ENCODE measurements at regions not wholly inside any gene's neighbourhood (a gene's known extent, or its start where the extent isn't known, plus 50 kb on each side); places are given as distances from the start of the nearest gene placed in this dataset.

GRCh38 chr6:168371981-168372711 is 52.6 kb upstream of the DACT2 start:
- Histone ChIP-seq H3K36me3 (ENCODE audit: insufficient read depth, low read length) (no peaks in the 10 kb centered on the region), H3K27me3 (ENCODE audit: insufficient read depth, low read length) (no peaks in the 10 kb centered on the region), H3K4me2 (ENCODE audit: insufficient read depth, low read length) (no peak overlapping the region), H2AFZ (ENCODE audit: low read length) (no peak overlapping the region), H3K4me3 (ENCODE audit: insufficient read depth, low read length) (no peak overlapping the region), H3K27ac (ENCODE audit: low read depth, low read length) (no peak overlapping the region), H3K4me1 (ENCODE audit: insufficient read depth, low read length) (no peaks in the 10 kb centered on the region), H4K20me1 (ENCODE audit: insufficient read depth, low read length) (no peaks in the 10 kb centered on the region), H3K9me3 (ENCODE audit: low read depth, low read length) (no peaks in the 10 kb centered on the region), H3K79me2 (ENCODE audit: insufficient read depth, low read length) (no peaks in the 10 kb centered on the region)
- DNase-seq (ENCODE audit: insufficient read length, low spot score, missing footprints): peak; percentile 59
- no peak for TF ChIP-seq CTCF (IDR thresholded peaks at IDR 0.05; ENCODE audit: extremely low read depth, low read depth, low read length)

GRCh38 chr6:168372889-168373288 is 53.3 kb upstream of the DACT2 start:
- no peaks in the 10 kb centered on the region for H3K9me3 ChIP-seq (ENCODE audit: low read depth, low read length)
- no peak overlapping the region for H2AFZ ChIP-seq (ENCODE audit: low read length)
- no peaks in the 10 kb centered on the region for H4K20me1 ChIP-seq (ENCODE audit: insufficient read depth, low read length)
- H3K79me2 ChIP-seq (ENCODE audit: insufficient read depth, low read length): no peaks in the 10 kb centered on the region
- no peak for TF ChIP-seq CTCF (IDR thresholded peaks at IDR 0.05; ENCODE audit: extremely low read depth, low read depth, low read length)
- H3K36me3 ChIP-seq (ENCODE audit: insufficient read depth, low read length): no peaks in the 10 kb centered on the region
- no peak overlapping the region for H3K27ac ChIP-seq (ENCODE audit: low read depth, low read length)
- peak; percentile 48 for DNase-seq (ENCODE audit: insufficient read length, low spot score, missing footprints)
- H3K4me3 ChIP-seq (ENCODE audit: insufficient read depth, low read length): no peak overlapping the region
- H3K4me1 ChIP-seq (ENCODE audit: insufficient read depth, low read length): no peaks in the 10 kb centered on the region
- no peak overlapping the region for H3K4me2 ChIP-seq (ENCODE audit: insufficient read depth, low read length)
- no peaks in the 10 kb centered on the region for H3K27me3 ChIP-seq (ENCODE audit: insufficient read depth, low read length)

- Histone ChIP-seq H3K4me2 (ENCODE audit: insufficient read depth, low read length) (no peak overlapping the region), H3K79me2 (ENCODE audit: insufficient read depth, low read length) (no peaks in the 10 kb centered on the region), H3K27me3 (ENCODE audit: insufficient read depth, low read length) (no peaks in the 10 kb centered on the region), H3K36me3 (ENCODE audit: insufficient read depth, low read length) (no peaks in the 10 kb centered on the region), H3K4me1 (ENCODE audit: insufficient read depth, low read length) (no peaks in the 10 kb centered on the region), H2AFZ (ENCODE audit: low read length) (no peak overlapping the region), H3K9me3 (ENCODE audit: low read depth, low read length) (no peaks in the 10 kb centered on the region), H3K27ac (ENCODE audit: low read depth, low read length) (no peak overlapping the region), H3K4me3 (ENCODE audit: insufficient read depth, low read length) (no peak overlapping the region), H4K20me1 (ENCODE audit: insufficient read depth, low read length) (no peaks in the 10 kb centered on the region)
- DNase-seq (ENCODE audit: insufficient read length, low spot score, missing footprints): peak; percentile 68
- TF ChIP-seq CTCF (IDR thresholded peaks at IDR 0.05; ENCODE audit: extremely low read depth, low read depth, low read length): no peak
These were observed 53.8 kb upstream of the DACT2 start for GRCh38 chr6:168373389-168373788.

- H3K27me3 ChIP-seq (ENCODE audit: insufficient read depth, low read length): no peaks in the 10 kb centered on the region
- H4K20me1 ChIP-seq (ENCODE audit: insufficient read depth, low read length): no peaks in the 10 kb centered on the region
- no peaks in the 10 kb centered on the region for H3K36me3 ChIP-seq (ENCODE audit: insufficient read depth, low read length)
- H2AFZ ChIP-seq (ENCODE audit: low read length): no peak overlapping the region
- H3K9me3 ChIP-seq (ENCODE audit: low read depth, low read length): no peaks in the 10 kb centered on the region
- TF ChIP-seq CTCF (IDR thresholded peaks at IDR 0.05; ENCODE audit: extremely low read depth, low read depth, low read length): no peak
- H3K4me3 ChIP-seq (ENCODE audit: insufficient read depth, low read length): no peak overlapping the region
- no peaks in the 10 kb centered on the region for H3K79me2 ChIP-seq (ENCODE audit: insufficient read depth, low read length)
- H3K4me1 ChIP-seq (ENCODE audit: insufficient read depth, low read length): no peaks in the 10 kb centered on the region
- H3K27ac ChIP-seq (ENCODE audit: low read depth, low read length): no peak overlapping the region
- peak; percentile 29 for DNase-seq (ENCODE audit: insufficient read length, low spot score, missing footprints)
- H3K4me2 ChIP-seq (ENCODE audit: insufficient read depth, low read length): no peak overlapping the region
These were observed 54.5 kb upstream of the DACT2 start for GRCh38 chr6:168374051-168374502.

All from osteoblast (primary cell).